HG02642 (cell line): ENCODE measurements at regions not wholly inside any gene's neighbourhood (a gene's known extent, or its start where the extent isn't known, plus 50 kb on each side); places are given as distances from the start of the nearest gene placed in this dataset.
"Not testable (repeated sequence)": the region's sequence is repeated elsewhere in the genome, so short reads cannot be mapped to it uniquely, and the experiment has no call there.

Experiments
- ATAC-seq: cut with Tn5 transposase; IDR thresholded peaks from one replicate; pipeline ENCODE4 v1.9.1; 2021; ENCODE audit warnings: mild to moderate bottlenecking; ENCODE audit not compliant: unreplicated experiment, poor library complexity

DNA sequence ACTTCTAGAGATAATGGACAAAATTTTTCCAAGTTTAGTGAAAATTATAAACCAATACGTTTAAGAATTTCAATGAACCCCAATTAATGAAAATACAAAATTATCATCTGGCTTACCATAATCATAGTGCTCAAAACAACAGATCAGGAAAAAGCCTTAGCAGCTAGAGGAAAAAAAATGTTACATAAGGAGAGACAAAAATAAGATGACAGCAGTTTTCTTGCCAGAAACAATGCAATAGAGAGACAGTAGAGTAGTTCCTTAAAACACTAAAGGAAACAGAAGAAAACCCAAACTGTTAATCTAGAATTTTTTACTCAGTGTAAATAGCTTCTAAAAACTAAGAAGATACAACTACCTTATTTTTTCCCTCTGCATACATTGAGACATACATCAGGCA, 341.7 kb upstream of the CHORDC1 start:
- no peak for ATAC-seq

DNA sequence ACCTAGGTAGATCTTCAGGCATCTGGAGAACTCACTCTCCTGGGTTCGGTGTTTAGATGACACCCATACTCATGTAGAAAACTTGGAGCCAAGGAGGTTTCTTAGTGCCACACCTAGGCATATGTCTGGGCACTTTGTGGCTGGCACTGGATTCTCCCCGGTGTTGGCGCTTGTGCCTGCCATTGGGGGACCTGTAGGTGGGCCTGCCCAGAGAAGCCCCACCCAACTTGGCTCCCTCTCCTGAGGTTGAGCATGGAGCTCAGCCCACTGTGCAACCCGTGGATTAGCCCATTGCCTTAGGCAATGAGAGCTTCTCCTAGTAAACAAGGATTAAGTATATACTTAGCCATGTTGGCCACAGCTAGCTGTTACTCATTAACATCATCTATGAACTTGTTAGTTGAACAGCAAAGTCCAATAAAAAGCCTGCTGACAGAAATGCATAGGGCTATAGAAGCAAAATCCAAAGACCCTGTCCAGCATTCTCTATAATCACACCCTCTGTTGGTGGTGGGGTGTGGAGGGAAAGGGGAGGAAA, 335.5 kb upstream of the CHORDC1 start:
- no peak for ATAC-seq

DNA sequence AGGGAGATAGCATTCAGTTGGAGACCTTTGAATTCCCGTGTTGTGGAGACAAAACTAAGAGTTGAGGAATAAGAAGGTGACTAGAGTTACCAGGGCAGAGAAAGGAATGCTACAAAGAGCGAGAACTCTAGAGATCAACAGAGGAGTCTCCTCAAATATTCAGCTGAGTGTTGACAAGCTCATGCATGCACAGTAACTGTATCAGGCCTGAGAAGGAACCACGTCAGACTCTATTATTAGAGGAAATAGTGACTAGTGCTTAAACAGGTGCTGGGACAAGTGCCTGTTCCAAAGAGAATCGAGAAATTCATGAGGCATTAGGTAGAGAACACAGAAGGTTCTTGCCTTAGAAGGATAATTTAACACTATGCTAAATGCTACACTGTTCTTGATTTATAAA, 333.8 kb upstream of the CHORDC1 start:
- ATAC-seq, result no peak

DNA sequence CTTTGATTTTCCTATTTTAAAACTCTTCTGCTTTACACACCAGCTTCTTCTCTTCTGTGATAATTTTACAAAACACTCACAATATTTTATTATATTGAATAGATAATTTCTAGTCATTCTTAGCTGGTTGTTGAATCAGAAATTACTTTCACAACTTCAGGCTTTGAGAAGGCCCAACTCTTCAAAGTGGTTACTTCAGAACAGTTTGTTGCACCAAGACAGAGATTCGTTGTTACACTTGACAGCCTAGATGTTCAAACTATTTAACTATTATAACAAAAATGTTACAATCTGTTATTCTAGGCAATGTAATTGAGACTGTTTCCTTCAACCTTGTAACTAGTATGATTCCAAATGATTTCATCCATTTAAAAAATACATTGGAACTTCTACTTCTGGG, 333.2 kb upstream of the CHORDC1 start:
- no peak for ATAC-seq

DNA sequence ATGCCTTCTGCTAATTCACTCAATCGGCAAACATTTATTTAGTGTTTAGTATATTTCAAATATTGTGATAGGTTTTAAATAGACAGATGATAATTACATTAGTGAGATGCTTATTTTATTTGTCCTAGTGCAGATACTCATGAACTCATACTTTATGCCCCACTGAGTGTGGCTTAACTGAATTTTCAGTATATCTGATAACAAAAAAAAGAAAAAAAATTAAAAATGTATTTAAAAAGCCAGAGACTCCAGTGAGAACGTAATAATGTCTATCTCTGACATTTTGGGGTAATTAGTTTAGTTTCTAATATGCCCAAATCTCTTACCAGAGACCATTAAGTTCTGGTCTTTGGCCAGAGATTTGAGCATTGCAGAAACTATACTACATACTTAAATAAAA, 332.6 kb upstream of the CHORDC1 start:
- no peak for ATAC-seq

DNA sequence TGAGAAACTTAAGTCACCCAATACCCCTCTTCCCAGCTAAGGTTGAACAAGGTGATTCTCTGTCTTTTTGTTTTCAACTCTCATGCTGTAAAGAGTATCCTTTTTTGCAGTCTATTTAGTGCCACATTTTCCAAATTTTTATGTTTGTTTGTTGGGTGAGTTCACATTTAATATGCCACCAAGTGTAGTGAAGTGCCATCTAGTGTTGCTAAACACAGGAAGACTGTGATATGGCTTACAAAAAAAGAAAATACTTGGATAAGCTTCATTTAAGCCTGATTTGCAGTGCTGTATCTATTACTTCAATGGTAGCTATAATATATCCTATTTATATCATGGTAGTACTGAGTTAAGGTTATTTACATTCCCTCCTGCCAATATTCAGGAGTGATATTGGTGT, 319.2 kb upstream of the CHORDC1 start:
- ATAC-seq, result no peak

DNA sequence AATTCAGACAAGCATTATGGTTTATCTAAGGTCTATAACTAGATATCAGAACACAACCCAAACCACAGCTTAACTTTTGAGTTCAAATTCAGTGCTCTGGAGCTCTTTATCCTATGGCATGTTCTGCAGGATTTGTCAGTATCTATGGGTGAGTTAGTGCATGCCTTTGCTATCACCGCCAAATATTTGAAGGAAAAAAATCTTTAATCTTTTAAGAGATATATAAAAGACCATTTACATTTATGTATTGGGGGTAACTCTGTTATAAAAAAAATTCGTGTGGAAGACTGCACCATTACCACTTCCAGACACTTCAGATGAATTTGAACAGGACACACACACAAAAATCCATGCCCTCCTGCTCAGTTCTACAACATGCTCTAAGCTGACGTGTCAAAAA, 313.5 kb upstream of the CHORDC1 start:
- ATAC-seq, result no peak

DNA sequence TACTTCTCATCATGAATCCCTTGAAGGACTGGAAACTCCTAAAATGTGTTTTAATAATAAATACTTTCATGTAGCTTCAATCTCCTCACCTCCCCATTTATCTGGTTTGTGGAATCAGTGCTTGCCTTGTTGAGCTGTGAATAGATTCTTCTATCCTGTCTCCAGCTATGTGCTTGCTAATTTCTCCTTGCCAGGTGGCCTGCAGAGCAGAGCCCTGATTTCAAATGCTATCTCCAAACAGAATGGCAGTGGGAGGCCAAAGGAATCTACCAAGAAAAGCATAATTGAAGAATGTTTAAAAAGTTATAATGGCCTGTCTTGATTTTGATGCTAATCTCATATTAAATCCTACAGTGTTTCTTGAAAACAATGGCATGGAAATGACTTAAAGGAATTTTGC, 309.3 kb upstream of the CHORDC1 start:
- ATAC-seq, result no peak

DNA sequence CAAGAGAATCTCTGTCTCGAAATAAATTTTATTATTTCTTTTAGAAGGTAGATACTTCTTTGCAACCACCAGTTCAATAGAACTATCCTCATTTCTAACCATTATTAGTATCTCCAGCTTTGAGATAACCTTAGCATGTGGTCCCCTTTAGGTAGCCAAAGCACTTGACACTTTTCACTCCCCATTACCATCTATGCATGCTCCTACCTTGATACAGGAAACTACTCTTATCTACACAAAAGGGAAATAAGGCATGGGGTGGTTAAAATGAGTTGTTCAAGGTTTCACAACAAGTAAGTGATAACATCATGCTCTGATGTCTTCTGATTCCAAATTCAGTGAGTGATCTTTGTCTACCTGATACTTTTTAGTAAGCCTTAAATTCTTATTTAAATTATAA, 308.2 kb upstream of the CHORDC1 start:
- no peak for ATAC-seq

DNA sequence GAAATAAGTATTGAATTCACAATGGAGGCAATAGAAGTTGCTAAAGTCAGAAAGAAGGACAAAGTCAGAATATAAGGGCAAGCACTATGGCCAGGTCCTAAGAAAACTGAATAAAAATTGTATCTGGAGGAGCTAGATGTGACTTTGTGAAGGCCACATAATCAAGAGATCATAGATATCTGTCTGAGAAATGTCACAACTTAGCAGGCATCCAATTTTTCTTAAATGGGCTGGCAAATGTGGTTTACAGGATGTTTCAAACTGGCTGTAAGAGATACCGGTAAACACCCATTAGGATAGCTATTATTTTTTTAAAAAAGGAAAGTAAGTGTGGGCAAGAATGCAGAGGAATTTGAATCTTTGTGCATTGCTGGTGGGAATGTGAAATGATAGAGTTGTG, 303.1 kb upstream of the CHORDC1 start:
- ATAC-seq, result no peak

DNA sequence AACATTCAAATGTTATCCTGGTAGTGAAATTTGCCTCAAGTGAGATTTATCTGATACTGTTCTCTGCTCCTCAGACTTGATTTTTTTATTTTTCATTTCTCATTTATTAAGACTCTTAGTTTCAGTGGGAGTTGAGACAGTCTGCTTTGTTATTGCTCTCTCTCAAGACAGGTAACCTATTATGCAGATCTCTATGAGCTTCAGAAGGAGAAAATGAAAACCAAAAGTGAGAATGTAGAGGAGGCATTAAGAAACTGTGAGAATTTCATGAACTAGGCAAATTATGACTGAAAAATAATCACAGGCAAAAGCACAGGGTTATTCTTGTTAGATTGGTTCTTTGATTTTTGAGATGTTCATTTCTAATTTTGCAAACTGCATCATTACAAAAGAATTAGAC, 290.0 kb upstream of the CHORDC1 start:
- ATAC-seq, result peak; percentile 82

DNA sequence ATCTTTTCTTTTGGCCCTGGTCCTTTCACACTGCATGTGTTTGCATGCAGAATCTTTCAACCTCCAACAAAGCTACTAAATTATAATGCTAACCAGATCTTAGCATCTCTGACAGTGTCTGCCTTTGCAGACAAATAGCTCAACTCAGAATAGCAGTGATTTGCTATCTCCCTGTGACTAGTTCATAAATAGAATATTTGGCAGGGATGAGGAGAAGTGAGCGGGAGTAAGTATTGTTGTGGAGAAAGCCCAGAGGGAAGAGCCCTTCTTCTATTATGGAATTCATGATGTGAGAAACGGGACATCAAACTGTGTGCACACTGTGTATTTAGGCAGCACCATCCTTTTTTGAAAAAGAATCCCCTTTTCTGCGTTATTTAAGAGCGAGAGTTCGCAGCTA, 288.0 kb upstream of the CHORDC1 start:
- no peak for ATAC-seq

DNA sequence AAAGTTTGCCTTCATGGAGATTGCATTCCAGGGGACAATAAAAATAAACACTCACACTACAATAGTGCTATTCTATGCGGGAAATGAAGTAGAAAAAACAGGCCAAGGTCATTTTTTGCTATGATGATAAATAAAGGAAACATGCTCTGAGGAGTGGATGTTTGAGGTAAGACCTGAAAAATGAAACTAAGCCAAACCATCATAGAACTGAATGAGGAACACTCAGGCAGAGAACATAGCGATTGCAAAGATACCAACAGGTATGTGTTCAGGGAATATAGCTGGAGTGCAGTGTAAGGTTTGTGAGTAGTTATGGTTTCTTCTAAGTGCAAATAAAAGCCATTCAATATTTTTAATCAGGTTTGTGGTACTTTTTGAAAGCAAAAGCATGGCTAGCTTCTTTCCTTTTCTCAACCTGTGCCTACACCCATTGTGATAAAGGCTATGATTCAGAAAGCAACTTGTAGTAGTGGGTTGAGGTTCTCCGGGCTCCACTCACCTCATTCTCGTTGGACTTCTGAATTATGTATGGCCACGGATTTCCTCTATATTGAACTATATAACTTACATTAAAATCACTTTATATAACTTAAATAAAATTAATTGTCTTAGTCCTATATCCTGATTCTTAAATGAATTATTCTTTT, 278.2 kb upstream of the CHORDC1 start:
- no peak for ATAC-seq

DNA sequence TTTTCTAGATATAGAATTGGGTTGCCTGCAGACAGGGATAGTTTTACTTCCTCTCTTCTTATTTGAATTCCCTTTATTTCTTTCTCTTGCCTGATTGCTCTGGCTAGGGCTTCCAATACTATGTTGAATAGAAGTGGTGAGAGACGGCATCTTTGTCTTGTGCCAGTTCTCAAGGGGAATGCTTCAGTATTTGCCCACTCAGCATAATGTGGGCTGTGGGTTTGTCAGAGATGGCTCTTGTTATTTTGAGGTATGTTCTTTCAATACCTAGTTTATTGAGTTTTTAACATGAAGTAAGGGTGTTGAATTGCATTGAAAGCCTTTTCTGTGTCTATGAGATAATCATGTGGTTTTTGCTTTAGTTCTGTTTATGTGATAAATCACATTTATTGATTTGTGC, 273.9 kb upstream of the CHORDC1 start:
- no peak for ATAC-seq

DNA sequence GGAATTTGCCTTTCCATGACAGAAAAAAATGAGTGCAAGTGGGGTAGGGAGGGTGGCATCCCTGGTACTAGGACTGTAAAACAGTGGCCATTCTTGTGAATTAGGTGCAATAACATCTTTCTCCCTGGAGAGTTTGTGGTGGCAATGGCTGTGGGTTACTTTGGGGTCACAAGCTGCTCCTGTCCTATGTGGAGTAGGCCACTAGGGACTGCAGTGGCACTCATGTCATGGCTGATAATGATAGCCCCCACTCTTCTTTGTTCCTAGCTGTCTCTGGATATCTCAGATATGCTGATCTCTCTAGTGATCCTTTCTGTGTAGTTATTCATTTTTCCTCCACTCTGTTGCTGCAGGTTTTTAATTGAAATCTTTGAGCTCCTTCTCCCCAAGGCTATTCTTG, 270.5 kb upstream of the CHORDC1 start:
- no peak for ATAC-seq

DNA sequence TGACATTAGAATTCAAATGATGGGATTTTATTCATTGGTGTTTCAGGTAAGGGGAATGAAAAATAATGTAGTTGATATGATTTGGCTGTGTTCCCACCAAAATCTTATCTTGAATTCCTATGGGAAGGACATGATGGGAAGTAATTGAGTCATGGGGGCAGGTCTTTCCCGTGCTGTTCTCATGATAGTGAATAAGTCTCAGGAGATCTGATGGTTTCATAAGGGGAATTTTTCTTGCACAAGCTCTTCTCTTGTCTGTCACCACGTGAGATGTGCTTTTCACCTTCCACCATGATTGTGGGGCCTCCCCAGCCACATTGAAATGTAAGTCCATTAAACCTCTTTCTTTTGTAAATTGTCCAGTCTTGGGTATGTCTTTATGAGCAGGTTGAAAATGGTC, 268.6 kb upstream of the CHORDC1 start:
- no peak for ATAC-seq

DNA sequence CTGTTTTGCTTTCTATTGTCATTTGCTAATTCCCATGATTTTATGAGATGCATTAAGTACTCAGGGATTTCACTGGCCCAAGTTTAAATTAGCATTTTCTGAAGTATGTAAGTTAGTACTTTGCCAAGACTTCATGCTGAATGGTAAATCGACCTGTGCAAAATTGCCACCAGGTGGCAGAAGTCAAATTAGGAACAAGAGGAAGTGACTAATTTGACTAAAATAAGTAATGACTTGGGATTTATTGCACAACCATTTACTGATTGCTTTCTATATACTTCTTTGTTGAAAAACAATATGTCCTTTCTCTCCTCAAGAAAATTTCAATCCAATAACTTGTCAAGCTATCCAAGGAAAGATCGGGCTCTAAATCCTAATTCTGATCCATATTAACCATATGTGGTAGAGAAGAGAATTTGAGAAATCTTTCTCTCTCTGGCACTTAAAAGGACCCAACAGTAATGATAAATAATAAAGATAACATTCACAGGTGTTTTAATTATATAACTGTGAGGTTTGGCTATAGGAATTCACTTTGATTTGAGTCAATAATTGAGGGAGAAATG, 253.7 kb upstream of the CHORDC1 start:
- ATAC-seq, result peak; percentile 63

DNA sequence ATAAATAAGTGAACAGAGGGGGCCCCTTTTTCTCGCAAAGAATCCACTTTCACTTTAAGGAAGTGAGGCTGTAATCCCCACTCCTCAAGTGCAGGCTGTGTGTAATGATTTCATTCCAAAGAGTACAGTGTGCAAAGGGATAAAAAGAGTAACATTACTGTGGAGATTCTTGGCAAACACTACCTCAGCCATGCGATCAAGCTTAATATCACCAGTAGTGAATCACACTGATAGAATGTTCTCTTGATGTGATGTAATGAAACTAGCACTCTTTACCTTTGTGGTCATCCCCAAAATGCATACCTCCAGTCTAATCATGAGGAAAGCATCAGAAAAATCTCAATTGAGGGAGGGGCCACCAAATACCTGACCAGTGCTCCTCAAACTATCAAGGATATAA, 246.1 kb upstream of the CHORDC1 start:
- ATAC-seq, result no peak

DNA sequence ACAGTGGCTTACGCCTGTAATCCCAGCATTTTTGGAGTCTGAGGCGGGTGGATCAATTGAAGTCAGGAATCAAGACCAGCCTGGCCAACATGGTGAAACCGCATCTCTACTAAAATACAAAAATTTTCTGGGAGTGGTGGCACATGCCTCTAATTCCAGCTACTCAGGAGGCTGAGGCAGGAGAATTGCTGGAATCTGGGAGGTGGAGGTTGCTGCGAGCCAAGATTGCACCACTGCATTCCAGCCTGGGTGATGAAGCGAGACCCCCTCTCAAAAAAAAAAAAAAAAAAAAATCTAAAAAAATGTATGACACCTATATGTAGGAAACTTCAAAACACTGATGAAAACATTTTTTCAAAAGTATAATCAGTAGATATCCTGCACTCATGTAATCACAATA, 242.7 kb upstream of the CHORDC1 start:
- ATAC-seq, result no peak

DNA sequence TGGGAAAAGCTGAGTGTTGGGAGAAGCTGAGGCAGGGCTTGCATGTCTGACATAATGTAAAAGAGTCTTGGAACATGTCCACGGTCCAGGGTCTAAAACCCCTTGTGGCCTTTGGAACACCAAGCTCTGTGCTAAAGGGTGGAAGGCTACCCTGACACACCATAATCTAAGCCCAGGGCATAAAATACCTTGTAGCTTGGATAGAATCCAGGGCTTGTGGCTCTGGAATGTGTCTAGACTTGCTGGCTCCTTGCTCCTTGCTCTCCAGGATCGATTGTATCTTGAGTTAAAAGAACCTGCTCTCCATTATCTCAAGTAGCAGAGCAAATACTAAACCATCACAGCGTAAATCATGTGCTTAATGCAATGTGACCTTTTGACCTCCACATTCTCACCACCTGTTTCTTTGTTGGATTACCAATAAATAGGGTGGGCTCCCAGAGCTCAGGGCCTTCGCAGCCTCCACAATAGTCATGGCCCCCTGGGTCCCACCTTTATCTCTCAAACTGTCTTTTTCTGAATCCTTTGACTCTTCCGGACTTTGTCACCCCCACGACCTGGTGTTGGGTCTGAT, 232.6 kb upstream of the CHORDC1 start:
- not testable (repeated sequence) for ATAC-seq

DNA sequence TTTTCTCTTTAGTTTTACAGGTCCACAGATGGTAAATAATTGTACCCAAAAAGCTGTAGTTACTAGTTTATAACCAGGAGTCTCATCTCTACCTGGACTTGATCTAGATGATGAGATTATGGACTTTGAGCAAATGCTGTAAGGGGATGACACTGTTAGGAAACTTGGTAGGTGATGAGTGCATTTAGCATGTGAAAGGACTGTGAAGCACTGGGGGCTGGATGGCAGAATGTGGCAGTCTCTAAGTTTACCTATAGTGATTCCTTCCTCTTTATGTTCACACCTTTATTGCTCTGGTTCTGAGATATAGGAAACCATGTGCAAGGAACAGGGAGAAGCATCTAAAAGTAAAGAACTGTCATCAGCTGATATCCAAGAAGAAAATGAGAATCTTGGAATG, 230.7 kb upstream of the CHORDC1 start:
- no peak for ATAC-seq

DNA sequence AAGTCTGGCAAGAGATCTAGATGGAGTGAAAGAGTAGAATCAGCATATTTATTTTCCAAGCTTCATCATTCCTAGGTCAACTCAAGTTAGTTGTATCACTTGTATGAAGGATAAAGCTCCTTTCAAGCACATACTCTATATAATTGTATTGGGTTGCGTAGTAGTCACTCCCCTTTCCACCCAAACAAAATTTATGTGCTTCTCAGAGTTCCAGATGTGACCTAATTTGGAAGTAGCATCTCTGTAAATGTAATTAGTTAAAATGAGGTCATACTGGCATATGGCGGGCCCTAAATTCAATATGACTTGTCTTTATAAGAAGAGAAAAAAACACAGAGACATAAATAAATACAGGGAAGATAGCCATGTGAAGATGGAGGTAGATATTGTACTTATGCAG, 226.8 kb upstream of the CHORDC1 start:
- no peak for ATAC-seq
